Trophoblast cell (in vitro differentiated cells and primary cell): ENCODE measurements at regions not wholly inside any gene's neighbourhood (a gene's known extent, or its start where the extent isn't known, plus 50 kb on each side); places are given as distances from the start of the nearest gene placed in this dataset.

ENCODE experiments used
- DNase-seq, 2 donors: peaks; one replicate each; pipeline ENCODE4 v3.0.0-alpha.2; 2016
- H2AFZ ChIP-seq: 2 replicates; pipeline ENCODE4 v1.6.1; 2013; ENCODE audit warnings: low read length, moderate library complexity, mild to moderate bottlenecking; ENCODE audit not compliant: insufficient read depth, poor library complexity
- H2AK5ac ChIP-seq: 2 replicates; pipeline ENCODE4 v1.6.1; 2013; ENCODE audit warnings: mild to moderate bottlenecking, low read length
- H2BK120ac ChIP-seq: 2 replicates; pipeline ENCODE4 v1.6.1; 2013; ENCODE audit warnings: low read length, mild to moderate bottlenecking, moderate library complexity; ENCODE audit not compliant: insufficient read depth, poor library complexity
- H2BK12ac ChIP-seq: 2 replicates; pipeline ENCODE4 v1.6.1; 2013; ENCODE audit warnings: mild to moderate bottlenecking, low read length, moderate library complexity
- H2BK5ac ChIP-seq: 2 replicates; pipeline ENCODE4 v1.6.1; 2013; ENCODE audit warnings: low read length, low read depth, moderate library complexity, mild to moderate bottlenecking; ENCODE audit not compliant: poor library complexity
- H3K14ac ChIP-seq: 2 replicates; pipeline ENCODE4 v1.6.1; 2013; ENCODE audit warnings: mild to moderate bottlenecking, low read length
- H3K18ac ChIP-seq: 2 replicates; pipeline ENCODE4 v1.6.1; 2013; ENCODE audit warnings: mild to moderate bottlenecking, low read length
- H3K23ac ChIP-seq: 2 replicates; pipeline ENCODE4 v1.6.1; 2013; ENCODE audit warnings: low read length
- H3K27ac ChIP-seq: 2 replicates; pipeline ENCODE4 v1.5.1; 2013; ENCODE audit warnings: low read depth, mild to moderate bottlenecking, inconsistent platforms, low read length, moderate library complexity
- H3K27me3 ChIP-seq: 2 replicates; pipeline ENCODE4 v1.6.1; 2013; ENCODE audit warnings: inconsistent platforms, mild to moderate bottlenecking, low read length, moderate library complexity; ENCODE audit not compliant: insufficient read depth
- H3K36me3 ChIP-seq, 2 experiments: 1 replicate in 1 of 2; 2 replicates in 1 of 2; pipeline ENCODE4 v1.6.1; 2013; ENCODE audit warnings: low read length in 2 of 2, mild to moderate bottlenecking in 2 of 2, moderate library complexity in 1 of 2; ENCODE audit not compliant: insufficient read depth in 2 of 2, control insufficient read depth in 1 of 2
- H3K4ac ChIP-seq: 2 replicates; pipeline ENCODE4 v1.6.1; 2013; ENCODE audit warnings: low read depth, mild to moderate bottlenecking, low read length, moderate library complexity
- H3K4me1 ChIP-seq, 2 experiments: 1 replicate in 1 of 2; 2 replicates in 1 of 2; pipeline ENCODE4 v1.6.1; 2013; ENCODE audit warnings: low read length in 2 of 2, mild to moderate bottlenecking in 2 of 2, moderate library complexity in 1 of 2; ENCODE audit not compliant: insufficient read depth in 2 of 2, control insufficient read depth in 1 of 2
- H3K4me2 ChIP-seq: 2 replicates; pipeline ENCODE4 v1.6.1; 2013; ENCODE audit warnings: inconsistent platforms, mild to moderate bottlenecking, low read length, moderate library complexity
- H3K4me3 ChIP-seq: 2 replicates; pipeline ENCODE4 v1.5.1; 2013; ENCODE audit warnings: mild to moderate bottlenecking, low read depth, low read length, inconsistent platforms
- H3K79me1 ChIP-seq: one replicate; pipeline ENCODE4 v1.6.1; 2013; ENCODE audit warnings: low read length
- H3K79me2 ChIP-seq: 2 replicates; pipeline ENCODE4 v1.6.1; 2013; ENCODE audit warnings: low read length, mild to moderate bottlenecking; ENCODE audit not compliant: control insufficient read depth, insufficient read depth, poor library complexity
- H3K9ac ChIP-seq: 2 replicates; pipeline ENCODE4 v1.6.1; 2013; ENCODE audit warnings: mild to moderate bottlenecking, low read length
- H3K9me3 ChIP-seq: 2 replicates; pipeline ENCODE4 v1.6.1; 2013; ENCODE audit warnings: low read depth, mild to moderate bottlenecking, control low read depth, inconsistent platforms, low read length; ENCODE audit not compliant: insufficient read depth
- H4K12ac ChIP-seq: 2 replicates; pipeline ENCODE4 v1.6.1; 2013; ENCODE audit warnings: low read depth, mild to moderate bottlenecking, low read length, moderate library complexity
- H4K8ac ChIP-seq: 2 replicates; pipeline ENCODE4 v1.6.1; 2013; ENCODE audit warnings: low read depth, mild to moderate bottlenecking, low read length, moderate library complexity
- H4K91ac ChIP-seq: one replicate; pipeline ENCODE4 v1.6.1; 2013; ENCODE audit warnings: low read depth, mild to moderate bottlenecking, low read length, moderate library complexity
- WGBS: extraction: QIAGEN DNeasy Blood & Tissue Kit; methylation state at CpG from one replicate; pipeline ENCODE4 v1.1.7; 2013; ENCODE audit warnings: missing lambda C conversion rate; ENCODE audit not compliant: insufficient read length, insufficient coverage; ENCODE audit errors: extremely low coverage; 5-methylcytosine and 5-hydroxymethylcytosine counted together

DNA sequence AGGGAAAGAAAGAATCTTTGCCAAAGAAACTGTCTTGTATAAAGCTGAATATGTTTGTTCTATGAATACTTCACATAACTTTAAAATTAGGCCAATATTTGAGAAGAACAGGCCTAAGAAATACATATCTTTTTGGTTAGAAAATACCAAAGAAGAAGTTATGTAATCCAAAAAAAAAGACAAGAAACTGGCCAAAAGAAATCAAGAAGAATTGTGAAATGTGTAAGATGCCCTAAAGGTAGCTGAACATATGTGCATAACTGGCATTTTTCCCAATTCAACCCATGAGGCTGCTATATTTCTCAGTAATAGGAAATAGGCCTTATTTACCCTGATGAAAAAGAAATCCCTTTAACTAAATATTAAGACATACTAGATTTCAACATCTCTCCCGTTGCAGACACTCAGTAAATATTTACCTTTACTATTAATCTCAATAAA lies 290.0 kb downstream of the CETN3 start:
- H4K12ac ChIP-seq = no peak overlapping the region
- H3K4me3 ChIP-seq = no peak overlapping the region
- no CpG with 5 or more reads among the region's 1 CpG for WGBS
- no peak overlapping the region for H4K91ac ChIP-seq
- H3K27ac ChIP-seq = no peak overlapping the region
- H3K36me3 ChIP-seq = no peaks in the 10 kb centered on the region
- no peak overlapping the region for H2BK120ac ChIP-seq
- no peak overlapping the region for H3K18ac ChIP-seq
- no peak overlapping the region for H2BK12ac ChIP-seq
- no peaks in the 10 kb centered on the region for H3K79me1 ChIP-seq
- no peak overlapping the region for H2AK5ac ChIP-seq
- no peaks in the 10 kb centered on the region for H3K27me3 ChIP-seq
- no peak overlapping the region for H2AFZ ChIP-seq
- H3K4me2 ChIP-seq = no peak overlapping the region
- H3K79me2 ChIP-seq = no peaks in the 10 kb centered on the region
- no peak overlapping the region for H3K9ac ChIP-seq
- DNase-seq = no peak
- H3K9me3 ChIP-seq = no peaks in the 10 kb centered on the region
- H2BK5ac ChIP-seq = no peak overlapping the region
- no peak overlapping the region for H3K14ac ChIP-seq
- no peak overlapping the region for H3K23ac ChIP-seq
- H3K4me1 ChIP-seq = no peaks in the 10 kb centered on the region
- no peak overlapping the region for H3K4ac ChIP-seq
- no peak overlapping the region for H4K8ac ChIP-seq

DNA sequence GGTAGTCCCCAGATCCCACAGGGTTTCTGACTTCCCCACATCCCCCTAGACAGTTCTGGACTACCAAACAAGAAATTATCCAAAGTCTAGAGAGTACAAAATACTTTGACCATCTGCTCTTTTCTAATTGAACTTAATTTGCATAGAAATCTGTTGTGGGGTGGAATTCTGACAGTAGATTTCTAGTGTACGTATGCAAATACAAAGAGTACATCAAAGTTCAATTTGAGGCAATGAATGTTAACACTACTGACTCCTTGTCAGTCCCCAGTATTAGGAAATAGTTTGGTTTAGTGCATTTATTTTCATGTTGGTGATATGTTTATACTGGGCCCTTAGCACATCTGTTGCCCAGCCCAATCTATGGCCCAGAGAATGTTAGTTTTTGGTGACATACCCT lies 292.6 kb downstream of the CETN3 start:
- Histone ChIP-seq H3K4me3 (no peak overlapping the region), H3K14ac (no peak overlapping the region), H2BK5ac (no peak overlapping the region), H2AK5ac (no peak overlapping the region), H3K4me2 (no peak overlapping the region), H4K8ac (no peak overlapping the region), H3K4ac (no peak overlapping the region), H2BK120ac (no peak overlapping the region), H3K18ac (no peak overlapping the region), H3K79me1 (no peaks in the 10 kb centered on the region), H3K27ac (no peak overlapping the region), H3K27me3 (no peaks in the 10 kb centered on the region), H4K91ac (no peak overlapping the region), H3K9ac (no peak overlapping the region), H3K4me1 (no peaks in the 10 kb centered on the region), H3K9me3 (no peaks in the 10 kb centered on the region), H2AFZ (no peak overlapping the region), H2BK12ac (no peak overlapping the region), H3K36me3 (no peaks in the 10 kb centered on the region), H4K12ac (no peak overlapping the region), H3K23ac (no peak overlapping the region), H3K79me2 (no peaks in the 10 kb centered on the region)
- no CpG with 5 or more reads among the region's 1 CpG for WGBS
- no peak for DNase-seq

DNA sequence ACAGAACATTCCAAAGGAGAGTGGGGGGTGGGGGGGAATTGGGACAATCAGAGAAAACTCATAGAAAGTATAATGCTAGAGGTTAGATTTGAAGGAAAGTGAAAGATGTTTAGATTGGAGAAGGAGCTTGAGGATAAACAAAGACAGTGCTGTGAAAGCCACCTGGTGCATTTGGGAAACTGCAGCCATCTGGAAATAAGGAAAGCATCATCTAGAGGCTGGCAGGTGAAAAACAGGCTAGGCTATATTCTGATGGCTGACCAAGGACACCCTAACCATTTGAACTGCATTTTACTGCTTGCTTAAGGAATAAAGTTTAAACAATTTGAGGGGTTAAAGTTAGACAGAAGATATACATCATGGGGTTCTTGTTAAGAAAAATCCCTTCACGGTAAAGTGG lies 296.4 kb downstream of the CETN3 start:
- Histone ChIP-seq H3K4me3 (no peak overlapping the region), H3K27ac (no peak overlapping the region), H4K8ac (no peak overlapping the region), H4K91ac (no peak overlapping the region), H3K9me3 (no peaks in the 10 kb centered on the region), H3K4ac (no peak overlapping the region), H3K9ac (no peak overlapping the region), H2AK5ac (no peak overlapping the region), H3K18ac (no peak overlapping the region), H3K36me3 (no peaks in the 10 kb centered on the region), H3K14ac (no peak overlapping the region), H3K4me1 (no peaks in the 10 kb centered on the region), H3K27me3 (no peaks in the 10 kb centered on the region), H2BK12ac (no peak overlapping the region), H2AFZ (no peak overlapping the region), H3K23ac (no peak overlapping the region), H3K4me2 (no peak overlapping the region), H3K79me2 (no peaks in the 10 kb centered on the region), H4K12ac (no peak overlapping the region), H3K79me1 (no peaks in the 10 kb centered on the region), H2BK120ac (no peak overlapping the region), H2BK5ac (no peak overlapping the region)
- no CpG with 5 or more reads among the region's 1 CpG for WGBS
- no peak for DNase-seq

DNA sequence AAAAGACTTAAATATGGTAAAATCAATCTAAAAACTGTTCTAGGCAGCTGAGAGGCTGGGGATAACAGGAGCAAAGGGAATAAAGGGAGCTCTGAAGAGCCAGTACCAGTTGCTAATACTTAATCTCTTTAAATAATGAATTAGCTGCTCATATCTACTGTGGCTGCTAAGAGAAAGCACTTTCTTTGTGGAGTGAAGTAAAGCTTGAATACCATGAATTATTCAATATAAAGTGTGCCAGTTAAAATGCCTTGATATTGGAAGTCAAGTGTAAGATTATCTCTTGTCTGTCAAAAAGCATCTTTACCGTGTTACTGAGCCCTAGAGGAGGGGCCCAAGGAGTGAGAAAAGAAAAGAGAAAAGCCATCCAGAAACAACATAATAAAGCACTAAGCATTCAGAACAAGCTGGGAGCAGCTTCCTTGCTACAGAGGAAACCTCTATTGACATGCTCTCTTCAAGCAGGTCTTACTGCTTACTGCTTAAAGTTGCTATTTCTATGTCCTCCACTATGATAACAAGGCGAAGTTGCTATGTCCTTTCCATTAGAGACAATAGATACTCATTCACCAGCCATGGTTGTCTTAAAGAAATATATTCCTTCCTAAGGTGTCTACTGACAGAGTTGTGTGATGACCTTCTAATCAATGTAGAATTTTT lies 297.4 kb downstream of the CETN3 start:
- WGBS = no CpG with 5 or more reads among the region's 2 CpGs
- Histone ChIP-seq H4K91ac (no peak overlapping the region), H3K27me3 (no peaks in the 10 kb centered on the region), H3K79me1 (no peaks in the 10 kb centered on the region), H3K4me1 (no peaks in the 10 kb centered on the region), H3K9ac (no peak overlapping the region), H3K4me2 (no peak overlapping the region), H2AK5ac (no peak overlapping the region), H3K14ac (no peak overlapping the region), H2BK120ac (no peak overlapping the region), H2BK5ac (no peak overlapping the region), H4K12ac (no peak overlapping the region), H3K4me3 (no peak overlapping the region), H2AFZ (no peak overlapping the region), H3K9me3 (no peaks in the 10 kb centered on the region), H3K36me3 (no peaks in the 10 kb centered on the region), H4K8ac (no peak overlapping the region), H3K27ac (no peak overlapping the region), H3K18ac (no peak overlapping the region), H2BK12ac (no peak overlapping the region), H3K79me2 (no peaks in the 10 kb centered on the region), H3K23ac (no peak overlapping the region), H3K4ac (no peak overlapping the region)
- no peak for DNase-seq
